ENCODE measurements at regions not wholly inside any gene's neighbourhood (a gene's known extent, or its start where the extent isn't known, plus 50 kb on each side); places are given as distances from the start of the nearest gene placed in this dataset.

DNA sequence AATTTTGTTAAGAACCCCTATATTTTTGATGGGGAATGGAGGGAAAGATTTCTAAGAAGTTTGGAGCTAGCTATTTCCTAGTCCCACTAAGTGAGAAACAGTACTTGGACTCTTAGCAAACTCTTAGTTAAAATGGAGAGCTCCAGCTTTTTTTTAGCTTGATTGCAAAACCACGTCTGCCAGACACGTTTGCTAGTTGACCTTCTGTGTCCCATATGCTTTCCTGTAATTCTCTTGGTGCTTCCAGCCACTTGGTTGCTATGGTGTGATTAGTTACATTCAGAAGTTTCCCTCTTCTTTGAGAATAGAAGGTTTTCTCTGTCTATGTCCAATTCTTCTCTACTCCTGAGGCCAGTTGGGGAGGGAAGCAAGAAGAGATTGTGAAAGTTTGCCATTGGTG, 417.0 kb upstream of the TLE4 start:
- DNase-seq (ENCODE audit: low read depth, low spot score): no peak
- Mint-ChIP-seq H3K27me3 (ENCODE audit: low read depth) (no peaks in the 10 kb centered on the region), H3K9me3 (no peaks in the 10 kb centered on the region), H3K27ac (ENCODE audit: unreplicated experiment) (no peak overlapping the region), H3K4me1 (no peaks in the 10 kb centered on the region), H3K36me3 (ENCODE audit: low read depth) (no peaks in the 10 kb centered on the region), H3K4me3 (no peak overlapping the region)
- TF ChIP-seq, protein P1, sequence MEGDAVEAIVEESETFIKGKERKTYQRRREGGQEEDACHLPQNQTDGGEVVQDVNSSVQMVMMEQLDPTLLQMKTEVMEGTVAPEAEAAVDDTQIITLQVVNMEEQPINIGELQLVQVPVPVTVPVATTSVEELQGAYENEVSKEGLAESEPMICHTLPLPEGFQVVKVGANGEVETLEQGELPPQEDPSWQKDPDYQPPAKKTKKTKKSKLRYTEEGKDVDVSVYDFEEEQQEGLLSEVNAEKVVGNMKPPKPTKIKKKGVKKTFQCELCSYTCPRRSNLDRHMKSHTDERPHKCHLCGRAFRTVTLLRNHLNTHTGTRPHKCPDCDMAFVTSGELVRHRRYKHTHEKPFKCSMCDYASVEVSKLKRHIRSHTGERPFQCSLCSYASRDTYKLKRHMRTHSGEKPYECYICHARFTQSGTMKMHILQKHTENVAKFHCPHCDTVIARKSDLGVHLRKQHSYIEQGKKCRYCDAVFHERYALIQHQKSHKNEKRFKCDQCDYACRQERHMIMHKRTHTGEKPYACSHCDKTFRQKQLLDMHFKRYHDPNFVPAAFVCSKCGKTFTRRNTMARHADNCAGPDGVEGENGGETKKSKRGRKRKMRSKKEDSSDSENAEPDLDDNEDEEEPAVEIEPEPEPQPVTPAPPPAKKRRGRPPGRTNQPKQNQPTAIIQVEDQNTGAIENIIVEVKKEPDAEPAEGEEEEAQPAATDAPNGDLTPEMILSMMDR (conservative IDR thresholded peaks at IDR 0.05): no peak

DNA sequence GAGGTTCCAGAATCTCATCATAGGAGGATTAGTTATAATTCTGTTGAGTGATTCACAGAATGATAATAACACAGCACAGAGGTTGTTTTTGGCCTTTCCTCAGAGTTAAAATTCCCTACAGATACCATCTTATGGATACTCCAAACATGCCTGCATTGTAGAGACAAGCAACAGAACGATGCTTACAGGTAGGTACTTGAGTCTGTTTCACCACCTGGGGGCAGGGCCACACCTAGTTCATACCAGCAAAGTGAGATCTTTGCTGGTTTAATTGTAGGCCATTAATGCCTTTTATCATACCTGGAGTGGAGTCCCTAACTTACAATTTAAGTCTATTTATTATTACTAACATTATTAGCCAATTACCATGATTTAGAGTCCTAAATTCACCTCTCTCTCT, 416.5 kb upstream of the TLE4 start:
- no peak for DNase-seq (ENCODE audit: low read depth, low spot score)

DNA sequence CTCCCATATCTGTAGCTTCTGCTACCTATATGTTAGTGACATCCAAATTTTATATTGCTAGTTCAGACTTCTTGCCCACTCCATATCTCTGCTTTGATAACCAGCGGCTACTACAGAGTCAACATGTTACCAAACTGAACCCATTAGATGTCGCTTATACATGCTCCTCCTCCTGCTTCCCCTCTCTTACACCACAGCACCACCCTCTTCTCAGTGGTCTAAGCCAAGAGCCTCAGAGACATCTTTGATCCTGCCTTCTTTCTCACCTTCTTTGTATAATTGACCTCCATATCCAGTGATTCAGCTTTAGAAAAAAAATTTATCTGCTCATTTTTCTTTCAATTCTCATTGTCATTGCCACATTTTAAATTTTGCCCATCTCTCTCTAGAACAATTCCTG, 408.2 kb upstream of the TLE4 start:
- no peak for DNase-seq (ENCODE audit: low read depth, low spot score)
- Mint-ChIP-seq H3K9me3 (no peaks in the 10 kb centered on the region), H3K36me3 (ENCODE audit: low read depth) (no peaks in the 10 kb centered on the region), H3K27ac (ENCODE audit: unreplicated experiment) (peak overlapping the region; percentile 21), H3K27me3 (ENCODE audit: low read depth) (no peaks in the 10 kb centered on the region), H3K4me1 (peaks cover 7% of the 10 kb centered on the region), H3K4me3 (no peak overlapping the region)
- TF ChIP-seq, protein P1 (conservative IDR thresholded peaks at IDR 0.05): no peak

More for the DNA sequence above, 416.5 kb upstream of the TLE4 start:
- Mint-ChIP-seq H3K4me3 (no peak overlapping the region), H3K27ac (ENCODE audit: unreplicated experiment) (no peak overlapping the region), H3K27me3 (ENCODE audit: low read depth) (no peaks in the 10 kb centered on the region), H3K9me3 (no peaks in the 10 kb centered on the region), H3K4me1 (no peaks in the 10 kb centered on the region), H3K36me3 (ENCODE audit: low read depth) (no peaks in the 10 kb centered on the region)
- TF ChIP-seq, protein P1 (conservative IDR thresholded peaks at IDR 0.05): no peak

DNA sequence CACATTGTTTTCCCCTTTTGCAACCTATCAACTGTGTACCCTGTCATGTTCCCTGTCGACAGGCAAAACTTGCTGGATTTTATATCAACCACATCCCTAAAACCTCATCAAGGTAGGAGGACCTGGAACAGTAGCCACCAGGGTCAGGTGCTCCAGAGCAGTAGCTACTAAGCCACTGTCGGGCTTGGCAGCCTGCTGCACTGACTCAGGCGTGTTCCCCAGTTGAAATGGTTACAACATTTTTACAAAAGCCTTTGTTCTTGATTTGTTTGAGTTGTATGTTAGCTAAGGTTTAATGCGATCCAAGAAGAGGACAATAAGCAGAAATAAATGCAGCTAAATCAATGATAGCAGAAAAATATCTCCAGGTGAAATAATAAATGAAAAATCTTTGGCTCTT, 407.4 kb upstream of the TLE4 start:
- Mint-ChIP-seq H3K27ac (ENCODE audit: unreplicated experiment) (no peak overlapping the region), H3K4me3 (no peak overlapping the region), H3K4me1 (peaks cover 7% of the 10 kb centered on the region), H3K9me3 (peaks cover 3% of the 10 kb centered on the region), H3K27me3 (ENCODE audit: low read depth) (no peaks in the 10 kb centered on the region), H3K36me3 (ENCODE audit: low read depth) (no peaks in the 10 kb centered on the region)
- TF ChIP-seq, protein P1 (conservative IDR thresholded peaks at IDR 0.05): no peak
- no peak for DNase-seq (ENCODE audit: low read depth, low spot score)

DNA sequence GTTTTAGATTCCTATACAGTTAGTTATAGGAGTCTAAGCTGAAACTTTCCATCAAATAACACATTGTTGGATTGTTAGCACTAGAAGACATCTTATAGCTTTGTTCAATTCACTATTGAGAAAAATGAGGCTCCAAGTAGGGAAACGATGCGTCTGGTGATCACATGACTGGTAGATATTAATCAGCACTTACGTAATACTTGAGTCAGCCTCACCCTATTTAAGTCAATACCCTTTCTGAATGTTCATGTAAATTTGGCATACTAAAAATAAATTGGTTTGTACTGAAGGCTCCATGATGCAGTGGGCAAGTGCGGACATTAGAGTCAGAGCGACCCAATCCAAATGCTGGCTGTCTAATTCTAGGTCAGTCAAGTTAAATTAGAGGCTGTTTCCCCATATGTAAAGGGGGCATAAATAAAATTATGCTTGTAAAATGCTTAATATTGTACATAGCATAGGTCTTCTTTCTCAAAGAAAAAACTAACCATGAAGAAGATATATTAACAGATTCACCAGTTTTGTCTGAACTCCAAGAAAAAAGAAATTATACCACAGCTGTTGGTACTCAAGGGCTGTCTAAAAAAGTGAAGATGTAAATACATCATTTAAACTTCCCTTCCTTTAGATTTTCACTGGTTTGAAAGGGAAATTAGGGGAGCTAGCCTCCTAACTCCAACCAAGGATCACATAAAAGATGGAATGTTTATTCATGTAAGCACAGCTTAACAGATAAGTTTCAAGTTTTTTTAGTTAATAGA, 406.6 kb upstream of the TLE4 start:
- H3K27me3 Mint-ChIP-seq (ENCODE audit: low read depth): no peaks in the 10 kb centered on the region
- no peak overlapping the region for H3K27ac Mint-ChIP-seq (ENCODE audit: unreplicated experiment)
- peaks cover 3% of the 10 kb centered on the region for H3K9me3 Mint-ChIP-seq
- no peaks in the 10 kb centered on the region for H3K36me3 Mint-ChIP-seq (ENCODE audit: low read depth)
- TF ChIP-seq, protein P1 (conservative IDR thresholded peaks at IDR 0.05): no peak
- peaks cover 7% of the 10 kb centered on the region for H3K4me1 Mint-ChIP-seq
- no peak overlapping the region for H3K4me3 Mint-ChIP-seq
- DNase-seq (ENCODE audit: low read depth, low spot score): no peak

Data from neural crest cell (in vitro differentiated cells).